Smooth muscle cell (in vitro differentiated cells): ENCODE measurements at regions not wholly inside any gene's neighbourhood (a gene's known extent, or its start where the extent isn't known, plus 50 kb on each side); places are given as distances from the start of the nearest gene placed in this dataset.

Experiments used
- DNase-seq: peaks from one replicate; lab custom pipeline; 2025; ENCODE audit not compliant: unreplicated experiment; lab: John Stamatoyannopoulos, UW
- H2AFZ ChIP-seq: fragments of 200-600 bp; sonication (generic); 2 replicates; pipeline ENCODE4 v1.6.0; 2016; ENCODE audit warnings: antibody characterized with exemption, low read depth, mild to moderate bottlenecking
- H3F3A ChIP-seq: fragments of 200-600 bp; sonication (generic); 2 replicates; pipeline ENCODE4 v1.6.0; 2017; ENCODE audit warnings: antibody characterized with exemption, low read depth
- H3K27ac ChIP-seq: fragments of 200-600 bp; sonication (generic); 2 replicates; pipeline ENCODE4 v1.5.1; 2016; ENCODE audit warnings: low read depth, mild to moderate bottlenecking
- H3K27me3 ChIP-seq: fragments of 200-600 bp; sonication (generic); 2 replicates; pipeline ENCODE4 v1.6.1; 2016; ENCODE audit warnings: low read depth, mild to moderate bottlenecking
- H3K36me3 ChIP-seq: fragments of 200-600 bp; sonication (generic); 2 replicates; pipeline ENCODE4 v1.5.1; 2016; ENCODE audit warnings: low read depth
- H3K4me1 ChIP-seq: fragments of 200-600 bp; sonication (generic); 2 replicates; pipeline ENCODE4 v1.5.1; 2016; ENCODE audit warnings: low read depth
- H3K4me2 ChIP-seq: fragments of 200-600 bp; sonication (generic); 2 replicates; pipeline ENCODE4 v1.6.0; 2016; ENCODE audit warnings: mild to moderate bottlenecking
- H3K4me3 ChIP-seq: fragments of 200-600 bp; sonication (generic); 2 replicates; pipeline ENCODE4 v1.5.1; 2016; ENCODE audit warnings: mild to moderate bottlenecking
- H3K79me2 ChIP-seq: fragments of 200-600 bp; sonication (generic); 2 replicates; pipeline ENCODE4 v1.6.0; 2016; ENCODE audit warnings: low read depth, mild to moderate bottlenecking
- H3K9ac ChIP-seq: fragments of 200-600 bp; sonication (generic); 2 replicates; pipeline ENCODE4 v1.6.0; 2016; ENCODE audit warnings: low read depth
- H3K9me3 ChIP-seq: fragments of 200-600 bp; sonication (generic); replicated peaks from 2 replicates; pipeline ENCODE4 v1.5.1; 2016; ENCODE audit warnings: low read depth
- H4K20me1 ChIP-seq: fragments of 200-600 bp; sonication (generic); 2 replicates; pipeline ENCODE4 v1.6.0; 2016; ENCODE audit warnings: low read depth
- CTCF ChIP-seq: fragments of 200-600 bp; sonication (generic); IDR thresholded peaks from 2 replicates; pipeline ENCODE4 v1.5.1; 2017; ENCODE audit warnings: borderline replicate concordance, mild to moderate bottlenecking, antibody characterized with exemption; ENCODE audit not compliant: insufficient read depth, poor library complexity, severe bottlenecking
- WGBS: methylation state at CpG from one replicate; pipeline ENCODE4 v1.1.7; 2016; ENCODE audit warnings: low lambda C conversion rate; 5-methylcytosine and 5-hydroxymethylcytosine counted together

GRCh38 chr2:65511306-65511705 lies 78.9 kb upstream of the SPRED2 start:
- 78% methylated on average over 2 of the region's 2 CpGs for WGBS
- no peaks in the 10 kb centered on the region for H3K79me2 ChIP-seq
- no peak for TF ChIP-seq CTCF

GRCh38 chr2:65508225-65508624 lies 75.8 kb upstream of the SPRED2 start:
- no peaks in the 10 kb centered on the region for H3K79me2 ChIP-seq
- H4K20me1 ChIP-seq: no peaks in the 10 kb centered on the region

More at GRCh38 chr2:65511306-65511705, 78.9 kb upstream of the SPRED2 start:
- Histone ChIP-seq H3K9ac (no peak overlapping the region), H3K4me2 (no peak overlapping the region), H3K4me3 (no peak overlapping the region), H3K27ac (no peak overlapping the region), H4K20me1 (no peaks in the 10 kb centered on the region), H2AFZ (no peak overlapping the region), H3K9me3 (no peaks in the 10 kb centered on the region), H3K27me3 (no peaks in the 10 kb centered on the region), H3K4me1 (peaks cover 4% of the 10 kb centered on the region), H3F3A (peaks cover 3% of the 10 kb centered on the region), H3K36me3 (no peaks in the 10 kb centered on the region)
- DNase-seq: no peak

GRCh38 chr2:65507102-65508069 lies 75.0 kb upstream of the SPRED2 start:
- no peaks in the 10 kb centered on the region for H3K36me3 ChIP-seq
- no peaks in the 10 kb centered on the region for H3K79me2 ChIP-seq
- H3K4me3 ChIP-seq: no peak overlapping the region
- no peaks in the 10 kb centered on the region for H3K9me3 ChIP-seq
- H3K9ac ChIP-seq: no peak overlapping the region
- no peaks in the 10 kb centered on the region for H3K27me3 ChIP-seq
- H3F3A ChIP-seq: no peaks in the 10 kb centered on the region
- H3K27ac ChIP-seq: no peak overlapping the region
- no peak for DNase-seq
- H3K4me1 ChIP-seq: no peaks in the 10 kb centered on the region
- no peak for TF ChIP-seq CTCF
- no peak overlapping the region for H2AFZ ChIP-seq
- 90% methylated on average over 10 of the region's 10 CpGs for WGBS
- no peaks in the 10 kb centered on the region for H4K20me1 ChIP-seq
- no peak overlapping the region for H3K4me2 ChIP-seq

More at GRCh38 chr2:65508225-65508624, 75.8 kb upstream of the SPRED2 start:
- H3K4me1 ChIP-seq: no peaks in the 10 kb centered on the region
- no peaks in the 10 kb centered on the region for H3K9me3 ChIP-seq
- no peak for DNase-seq
- 90% methylated on average over 1 of the region's 1 CpG for WGBS
- H3K36me3 ChIP-seq: no peaks in the 10 kb centered on the region
- no peaks in the 10 kb centered on the region for H3K27me3 ChIP-seq
- H3K27ac ChIP-seq: no peak overlapping the region
- no peak overlapping the region for H2AFZ ChIP-seq
- no peak overlapping the region for H3K9ac ChIP-seq
- no peaks in the 10 kb centered on the region for H3F3A ChIP-seq
- H3K4me2 ChIP-seq: no peak overlapping the region
- no peak for TF ChIP-seq CTCF
- no peak overlapping the region for H3K4me3 ChIP-seq
